Loucy (cell line): ENCODE measurements at regions not wholly inside any gene's neighbourhood (a gene's known extent, or its start where the extent isn't known, plus 50 kb on each side); places are given as distances from the start of the nearest gene placed in this dataset.

Experiments used
- H2AFZ ChIP-seq: fragments of 200-600 bp; sonication (generic); 2 replicates; pipeline ENCODE4 v1.6.0; 2016; ENCODE audit warnings: antibody characterized with exemption, mild to moderate bottlenecking, low read length, moderate library complexity
- H3F3A ChIP-seq: fragments of 200-600 bp; 2 replicates; pipeline ENCODE4 v1.6.0; 2016; ENCODE audit warnings: antibody characterized with exemption, low read depth, mild to moderate bottlenecking
- H3K27me3 ChIP-seq: fragments of 200-600 bp; sonication (generic); 2 replicates; pipeline ENCODE4 v1.6.1; 2014; ENCODE audit warnings: low read length, mild to moderate bottlenecking; ENCODE audit not compliant: insufficient read depth, poor library complexity, severe bottlenecking
- H3K36me3 ChIP-seq: fragments of 200-600 bp; sonication (generic); 2 replicates; pipeline ENCODE4 v1.6.1; 2016; ENCODE audit warnings: low read length; ENCODE audit not compliant: insufficient read depth
- H3K4me1 ChIP-seq: fragments of 200-600 bp; sonication (generic); 2 replicates; pipeline ENCODE4 v1.5.1; 2014; ENCODE audit warnings: low read length, mild to moderate bottlenecking; ENCODE audit not compliant: insufficient read depth, poor library complexity, severe bottlenecking
- H3K4me2 ChIP-seq: fragments of 200-600 bp; sonication (generic); 2 replicates; pipeline ENCODE4 v1.6.0; 2014; ENCODE audit warnings: antibody characterized with exemption, low read length, low read depth, mild to moderate bottlenecking; ENCODE audit not compliant: poor library complexity, severe bottlenecking
- H3K4me3 ChIP-seq: fragments of 200-600 bp; sonication (generic); 2 replicates; pipeline ENCODE4 v1.5.1; 2014; ENCODE audit warnings: low read length, mild to moderate bottlenecking, mixed read lengths; ENCODE audit not compliant: poor library complexity, severe bottlenecking
- H3K79me2 ChIP-seq: fragments of 200-600 bp; sonication (generic); 2 replicates; pipeline ENCODE4 v1.6.1; 2014; ENCODE audit warnings: low read length; ENCODE audit not compliant: insufficient read depth
- H3K9ac ChIP-seq: fragments of 200-600 bp; sonication (generic); 2 replicates; pipeline ENCODE4 v1.6.0; 2014; ENCODE audit warnings: mild to moderate bottlenecking, low read depth, low read length, moderate library complexity; ENCODE audit not compliant: poor library complexity, severe bottlenecking
- H3K9me2 ChIP-seq: fragments of 200-600 bp; sonication (generic); replicated peaks from 2 replicates; pipeline ENCODE4 v1.6.1; 2016; ENCODE audit warnings: low read depth, low read length, mixed read lengths
- H3K9me3 ChIP-seq: fragments of 200-600 bp; sonication (generic); 2 replicates; pipeline ENCODE4 v1.6.1; 2014; ENCODE audit warnings: mild to moderate bottlenecking, antibody characterized with exemption, low read length, low read depth; ENCODE audit not compliant: insufficient read depth
- H4K20me1 ChIP-seq: fragments of 200-600 bp; sonication (generic); 2 replicates; pipeline ENCODE4 v1.6.0; 2014; ENCODE audit warnings: antibody characterized with exemption, low read length, mild to moderate bottlenecking; ENCODE audit not compliant: insufficient read depth, poor library complexity, severe bottlenecking
- EZH2phosphoT487 ChIP-seq: fragments of 200-600 bp; IDR thresholded peaks from 2 replicates; pipeline ENCODE4 v1.6.1; 2018; ENCODE audit warnings: antibody characterized with exemption, mild to moderate bottlenecking, moderate library complexity, borderline replicate concordance
- TF ChIP-seq, protein P1 (sequence below): fragments of 200-600 bp; sonication (generic); conservative IDR thresholded peaks from 2 replicates; pipeline ENCODE4 v1.5.1; 2014; ENCODE audit warnings: mild to moderate bottlenecking, antibody characterized with exemption, low read length

DNA sequence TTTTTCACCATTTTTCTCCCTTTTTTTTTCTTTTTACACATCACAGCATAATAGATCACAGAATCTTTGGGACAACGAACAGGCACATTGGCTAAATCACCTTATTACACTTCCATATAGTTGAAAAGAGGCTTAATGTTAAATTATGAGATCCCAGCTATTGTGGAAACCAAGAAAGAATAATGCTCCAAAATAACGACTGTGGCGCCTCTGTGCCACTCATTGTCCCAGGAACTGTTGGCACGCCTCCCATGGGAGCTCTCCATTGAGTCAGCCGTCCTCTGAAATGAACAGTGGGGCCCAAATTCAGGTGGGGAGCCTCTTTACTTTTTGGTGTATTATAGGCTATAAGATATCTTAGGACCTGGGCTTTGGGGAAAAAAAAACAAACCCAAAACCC is 82.2 kb upstream of the NFIB start:
- TF ChIP-seq EZH2phosphoT487, result no peak
- TF ChIP-seq, protein P1, sequence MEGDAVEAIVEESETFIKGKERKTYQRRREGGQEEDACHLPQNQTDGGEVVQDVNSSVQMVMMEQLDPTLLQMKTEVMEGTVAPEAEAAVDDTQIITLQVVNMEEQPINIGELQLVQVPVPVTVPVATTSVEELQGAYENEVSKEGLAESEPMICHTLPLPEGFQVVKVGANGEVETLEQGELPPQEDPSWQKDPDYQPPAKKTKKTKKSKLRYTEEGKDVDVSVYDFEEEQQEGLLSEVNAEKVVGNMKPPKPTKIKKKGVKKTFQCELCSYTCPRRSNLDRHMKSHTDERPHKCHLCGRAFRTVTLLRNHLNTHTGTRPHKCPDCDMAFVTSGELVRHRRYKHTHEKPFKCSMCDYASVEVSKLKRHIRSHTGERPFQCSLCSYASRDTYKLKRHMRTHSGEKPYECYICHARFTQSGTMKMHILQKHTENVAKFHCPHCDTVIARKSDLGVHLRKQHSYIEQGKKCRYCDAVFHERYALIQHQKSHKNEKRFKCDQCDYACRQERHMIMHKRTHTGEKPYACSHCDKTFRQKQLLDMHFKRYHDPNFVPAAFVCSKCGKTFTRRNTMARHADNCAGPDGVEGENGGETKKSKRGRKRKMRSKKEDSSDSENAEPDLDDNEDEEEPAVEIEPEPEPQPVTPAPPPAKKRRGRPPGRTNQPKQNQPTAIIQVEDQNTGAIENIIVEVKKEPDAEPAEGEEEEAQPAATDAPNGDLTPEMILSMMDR, result no peak
- Histone ChIP-seq H3K4me2 (no peak overlapping the region), H2AFZ (no peak overlapping the region), H3K79me2 (no peaks in the 10 kb centered on the region), H3K9ac (no peak overlapping the region), H3K4me3 (no peak overlapping the region), H3K9me2 (no peaks in the 10 kb centered on the region), H3F3A (no peaks in the 10 kb centered on the region), H4K20me1 (no peaks in the 10 kb centered on the region), H3K36me3 (no peaks in the 10 kb centered on the region), H3K27me3 (no peaks in the 10 kb centered on the region), H3K4me1 (no peaks in the 10 kb centered on the region), H3K9me3 (0 out of 2 replicates have a peak, but pooled peaks cover 5% of the 10 kb centered on the region)

DNA sequence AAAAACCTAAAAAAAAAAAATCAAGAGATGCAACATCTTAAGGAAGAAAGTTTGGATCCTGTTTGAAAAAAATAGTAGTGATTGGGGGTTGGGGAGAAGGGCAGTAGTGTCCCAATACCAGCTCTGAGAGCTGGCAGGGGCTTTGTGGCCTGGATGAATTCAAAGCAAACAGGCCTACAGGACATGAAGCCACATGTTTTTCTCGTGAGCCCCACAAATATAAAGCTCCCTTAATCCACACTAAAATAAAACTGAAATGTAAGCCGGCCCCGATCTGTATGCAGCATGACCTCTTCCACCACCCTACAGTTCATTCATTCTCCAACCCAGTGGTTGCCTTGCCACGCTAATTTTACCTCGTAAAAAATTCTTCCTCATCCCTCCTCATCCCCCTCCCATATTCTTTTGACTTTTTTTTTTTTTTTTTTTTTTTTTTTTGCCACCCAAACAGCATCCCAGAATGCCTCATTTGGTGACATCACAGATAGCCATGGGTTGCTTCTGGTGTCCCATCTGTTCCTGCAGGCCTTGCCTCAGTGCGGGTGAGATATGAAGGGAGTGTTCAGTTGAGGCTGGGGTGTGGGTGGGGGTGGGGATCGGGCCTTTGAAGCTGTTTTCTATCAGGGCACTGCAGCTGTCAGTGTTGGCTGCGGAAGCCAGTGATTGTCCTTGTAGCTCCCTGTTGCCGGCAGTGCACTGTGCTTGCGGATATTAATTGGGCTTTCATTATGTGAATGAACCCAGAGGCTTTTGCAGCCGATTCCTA is 81.6 kb upstream of the NFIB start:
- H3F3A ChIP-seq, result no peaks in the 10 kb centered on the region
- no peaks in the 10 kb centered on the region for H3K79me2 ChIP-seq
- H3K4me1 ChIP-seq, result no peaks in the 10 kb centered on the region
- TF ChIP-seq, protein P1, result no peak
- TF ChIP-seq EZH2phosphoT487, result no peak
- no peak overlapping the region for H2AFZ ChIP-seq
- H3K9ac ChIP-seq, result no peak overlapping the region
- no peaks in the 10 kb centered on the region for H3K27me3 ChIP-seq
- H3K9me2 ChIP-seq, result no peaks in the 10 kb centered on the region
- H3K9me3 ChIP-seq, result 0 out of 2 replicates have a peak, but pooled peaks cover 5% of the 10 kb centered on the region
- no peak overlapping the region for H3K4me2 ChIP-seq
- H3K36me3 ChIP-seq, result no peaks in the 10 kb centered on the region
- H3K4me3 ChIP-seq, result no peak overlapping the region
- no peaks in the 10 kb centered on the region for H4K20me1 ChIP-seq

DNA sequence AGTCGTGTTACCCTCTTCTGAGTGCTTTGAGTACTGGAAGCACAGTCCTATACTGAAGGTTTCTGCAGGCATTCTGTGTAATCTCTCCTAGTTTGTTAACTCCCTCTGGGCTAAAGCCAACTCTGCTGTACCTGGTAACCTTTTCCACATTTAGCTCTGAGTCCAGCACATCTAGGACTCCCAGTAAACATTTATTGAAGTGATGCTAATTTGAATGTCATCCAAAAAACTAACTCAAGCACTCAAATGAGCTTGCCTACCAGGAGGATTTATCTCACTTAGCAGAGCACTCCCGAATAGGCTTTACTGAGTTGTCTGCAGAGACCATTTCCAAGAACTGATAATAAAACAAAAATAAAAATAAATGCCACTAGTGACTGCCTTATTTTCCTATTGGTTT is 79.5 kb upstream of the NFIB start:
- Histone ChIP-seq H3F3A (no peaks in the 10 kb centered on the region), H4K20me1 (no peaks in the 10 kb centered on the region), H3K4me3 (no peak overlapping the region), H3K27me3 (no peaks in the 10 kb centered on the region), H3K79me2 (no peaks in the 10 kb centered on the region), H3K4me1 (no peaks in the 10 kb centered on the region), H3K9ac (no peak overlapping the region), H3K9me2 (no peaks in the 10 kb centered on the region), H3K4me2 (no peak overlapping the region), H3K9me3 (0 out of 2 replicates have a peak, but pooled peaks cover 5% of the 10 kb centered on the region), H3K36me3 (no peaks in the 10 kb centered on the region), H2AFZ (no peak overlapping the region)
- TF ChIP-seq EZH2phosphoT487, result no peak
- TF ChIP-seq, protein P1, result no peak
